LNCAP (cell line): ENCODE measurements at regions not wholly inside any gene's neighbourhood (a gene's known extent, or its start where the extent isn't known, plus 50 kb on each side); places are given as distances from the start of the nearest gene placed in this dataset.

Experiments
- TF ChIP-seq, protein P1 (sequence below): fragments of 450-650 bp; IDR thresholded peaks from 2 replicates; pipeline ENCODE4 v1.5.1; 2017; ENCODE audit warnings: mild to moderate bottlenecking

DNA sequence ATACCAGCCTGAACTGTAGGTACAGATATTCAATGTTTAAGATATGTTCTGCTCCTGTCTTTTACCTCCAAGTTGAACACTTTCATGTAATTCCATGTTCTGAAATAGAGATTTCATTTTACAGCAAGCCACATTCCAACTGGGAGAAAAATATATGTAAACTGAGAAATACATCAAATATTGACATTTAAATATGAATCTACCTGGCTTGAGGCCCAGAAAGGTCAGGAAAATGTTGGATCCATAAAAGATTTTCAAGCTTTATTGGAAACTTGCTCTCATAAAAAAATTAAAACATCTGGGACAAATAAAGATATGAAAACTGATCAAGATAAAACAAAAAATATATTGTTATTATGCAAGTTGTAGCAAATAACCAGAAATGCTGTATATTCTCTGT lies 1078.7 kb upstream of the ATXN8OS start:
- TF ChIP-seq, protein P1, sequence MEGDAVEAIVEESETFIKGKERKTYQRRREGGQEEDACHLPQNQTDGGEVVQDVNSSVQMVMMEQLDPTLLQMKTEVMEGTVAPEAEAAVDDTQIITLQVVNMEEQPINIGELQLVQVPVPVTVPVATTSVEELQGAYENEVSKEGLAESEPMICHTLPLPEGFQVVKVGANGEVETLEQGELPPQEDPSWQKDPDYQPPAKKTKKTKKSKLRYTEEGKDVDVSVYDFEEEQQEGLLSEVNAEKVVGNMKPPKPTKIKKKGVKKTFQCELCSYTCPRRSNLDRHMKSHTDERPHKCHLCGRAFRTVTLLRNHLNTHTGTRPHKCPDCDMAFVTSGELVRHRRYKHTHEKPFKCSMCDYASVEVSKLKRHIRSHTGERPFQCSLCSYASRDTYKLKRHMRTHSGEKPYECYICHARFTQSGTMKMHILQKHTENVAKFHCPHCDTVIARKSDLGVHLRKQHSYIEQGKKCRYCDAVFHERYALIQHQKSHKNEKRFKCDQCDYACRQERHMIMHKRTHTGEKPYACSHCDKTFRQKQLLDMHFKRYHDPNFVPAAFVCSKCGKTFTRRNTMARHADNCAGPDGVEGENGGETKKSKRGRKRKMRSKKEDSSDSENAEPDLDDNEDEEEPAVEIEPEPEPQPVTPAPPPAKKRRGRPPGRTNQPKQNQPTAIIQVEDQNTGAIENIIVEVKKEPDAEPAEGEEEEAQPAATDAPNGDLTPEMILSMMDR, result no peak

DNA sequence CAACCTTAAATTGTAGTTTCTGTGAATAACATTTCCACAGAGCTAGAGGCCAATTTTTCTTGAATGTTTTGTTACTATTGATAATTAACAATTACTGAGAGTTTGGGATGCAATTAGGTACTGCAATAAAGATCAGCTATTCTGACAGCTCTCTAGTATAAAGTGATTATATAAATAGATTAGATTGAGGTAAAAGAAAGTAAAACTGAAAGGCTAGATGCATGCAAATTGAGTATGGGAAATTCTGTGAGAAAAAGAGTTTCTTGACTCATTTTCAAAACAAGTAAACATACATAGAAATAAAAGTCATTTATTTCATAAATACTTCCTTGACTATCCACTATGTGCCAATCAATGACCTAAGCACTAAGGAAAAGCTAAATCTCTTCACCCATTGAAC lies 1087.5 kb upstream of the ATXN8OS start:
- TF ChIP-seq, protein P1, result no peak

DNA sequence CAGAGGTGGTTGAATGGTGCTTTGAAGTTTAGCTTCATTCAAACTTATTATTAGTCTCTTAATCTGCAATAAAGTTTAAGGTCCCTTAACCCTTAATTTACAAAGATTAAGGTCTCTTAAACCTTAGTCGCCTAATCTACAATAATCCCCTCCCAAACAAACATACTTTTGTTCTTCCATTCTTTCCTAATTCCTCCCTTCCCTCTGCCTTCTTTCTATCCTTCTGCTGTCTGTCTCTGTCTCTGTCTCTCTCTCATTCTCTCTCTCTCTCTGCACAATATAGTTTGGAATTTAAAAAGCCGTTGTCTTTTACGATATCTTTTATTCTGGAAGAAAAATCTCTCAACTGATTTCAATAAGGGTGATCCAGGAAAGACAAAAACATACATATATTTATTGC lies 1096.8 kb upstream of the ATXN8OS start:
- TF ChIP-seq, protein P1, result no peak

DNA sequence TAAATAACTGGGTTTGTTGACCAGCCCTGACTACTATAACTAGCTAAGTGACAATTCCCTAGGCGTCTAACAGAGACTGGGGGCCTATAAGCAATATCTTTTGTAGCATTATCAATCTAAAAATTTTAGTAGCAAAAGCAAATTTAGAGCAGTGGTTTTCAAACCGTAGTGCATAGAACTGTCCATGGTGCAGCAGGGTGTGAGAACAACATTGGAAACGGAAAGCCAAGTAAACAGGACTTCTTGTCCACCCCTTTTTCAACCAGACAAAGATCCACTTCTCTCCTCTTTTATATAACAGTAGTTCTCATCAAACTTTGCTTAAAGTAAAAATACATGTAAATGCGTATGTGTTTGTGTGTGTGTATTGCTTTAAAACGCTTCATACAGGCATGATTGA lies 1099.1 kb upstream of the ATXN8OS start:
- TF ChIP-seq, protein P1, result no peak

DNA sequence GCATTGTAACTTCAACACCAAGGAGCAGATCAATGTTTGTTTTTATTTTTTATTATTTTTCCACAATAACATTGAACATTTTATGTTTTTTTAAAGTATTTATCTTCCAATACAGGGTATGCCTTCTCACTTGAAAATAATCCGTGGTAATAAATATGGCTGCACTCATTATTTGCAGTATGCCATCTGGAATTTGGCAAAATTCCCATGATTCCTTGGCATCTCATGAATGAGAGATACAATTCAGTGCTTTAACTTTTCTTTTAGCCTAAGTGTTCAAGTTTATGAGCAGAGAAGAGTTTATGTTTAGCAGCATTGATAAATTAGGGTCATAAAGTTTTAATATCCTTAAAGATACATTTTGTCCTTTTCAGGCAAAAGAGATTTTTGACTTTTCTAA lies 1109.6 kb upstream of the ATXN8OS start:
- TF ChIP-seq, protein P1, result no peak

DNA sequence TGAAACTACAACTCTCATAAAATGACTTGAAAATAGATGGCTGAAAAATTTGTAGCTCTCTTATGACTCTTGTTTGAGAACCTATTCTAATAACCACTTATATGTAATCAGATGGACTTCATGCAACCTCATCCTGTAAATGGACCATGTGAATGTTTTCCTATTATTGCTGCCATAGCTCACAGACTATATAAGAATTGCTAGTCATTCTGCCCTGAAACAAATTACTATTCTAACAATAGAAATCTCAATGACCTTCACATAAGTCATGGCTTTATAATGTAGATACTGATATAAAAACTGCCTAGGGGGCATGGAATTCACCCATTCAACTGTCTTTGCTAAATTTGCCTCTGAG lies 1111.0 kb upstream of the ATXN8OS start:
- TF ChIP-seq, protein P1, result no peak

DNA sequence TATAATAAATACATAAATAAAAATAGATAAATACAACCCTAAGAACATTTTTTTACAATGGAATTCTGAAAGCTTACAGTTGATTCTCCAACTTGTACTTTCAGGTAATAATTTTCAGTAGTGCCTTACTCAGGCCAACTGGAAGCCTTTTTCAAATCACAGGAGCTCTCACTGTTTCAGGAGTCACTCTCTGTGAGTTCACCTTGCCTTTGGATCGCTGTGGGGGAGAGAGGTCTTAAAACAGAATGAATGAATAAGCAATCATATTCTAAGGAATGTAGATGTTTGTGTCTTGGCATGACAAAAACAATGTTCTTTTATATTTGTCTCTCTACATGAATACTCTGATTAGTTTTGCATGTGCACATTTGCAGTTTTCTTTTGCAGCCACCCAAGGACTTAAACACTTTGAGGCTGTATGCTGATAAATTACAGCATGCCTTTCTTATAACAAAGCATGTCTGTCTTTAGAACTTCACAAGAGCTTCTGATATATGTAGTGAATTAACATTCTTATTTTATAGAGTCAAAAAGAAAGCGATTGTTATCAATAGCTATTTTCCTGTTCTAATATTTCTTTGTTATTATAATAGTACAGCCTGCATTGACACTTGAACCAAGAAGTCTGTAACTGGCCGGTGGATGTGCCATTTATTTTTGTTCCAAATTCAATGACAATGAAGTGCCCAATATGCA lies 1111.5 kb upstream of the ATXN8OS start:
- TF ChIP-seq, protein P1, result no peak

DNA sequence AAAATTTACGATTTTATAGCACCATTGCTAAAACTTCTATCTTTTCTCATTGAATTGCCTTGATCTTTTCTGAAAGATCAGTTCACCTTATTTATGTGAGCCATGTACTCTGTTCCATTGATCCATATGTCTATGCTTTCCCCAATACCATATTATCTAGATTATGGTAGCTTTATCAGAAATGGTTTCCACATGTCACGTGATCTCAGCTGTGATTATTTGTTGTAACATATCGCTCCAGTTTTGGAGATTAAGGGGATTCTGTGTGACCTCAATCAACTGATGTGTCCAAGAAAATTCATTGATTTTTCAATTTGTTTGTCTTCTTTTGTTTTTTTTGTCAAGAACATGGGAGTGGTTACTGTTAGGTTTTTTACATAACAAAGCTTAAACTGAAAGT lies 1114.5 kb upstream of the ATXN8OS start:
- TF ChIP-seq, protein P1, result no peak
